ENCODE measurements at regions not wholly inside any gene's neighbourhood (a gene's known extent, or its start where the extent isn't known, plus 50 kb on each side); places are given as distances from the start of the nearest gene placed in this dataset.

- no peak for TF ChIP-seq EZH2 (IDR thresholded peaks at IDR 0.05; ENCODE audit: insufficient read depth, poor library complexity, severe bottlenecking)
- no peak for TF ChIP-seq EZH2phosphoT487 (IDR thresholded peaks at IDR 0.05; ENCODE audit: insufficient read depth, low read depth)
Measured at GRCh38 chr5:43926923-43927322, 323.9 kb downstream of the NNT start.
